Type B pancreatic cell (in vitro differentiated cells): ENCODE measurements at regions not wholly inside any gene's neighbourhood (a gene's known extent, or its start where the extent isn't known, plus 50 kb on each side); places are given as distances from the start of the nearest gene placed in this dataset.

Source experiments
- DNase-seq: peaks from one replicate; pipeline ENCODE4 v3.0.0; 2021; ENCODE audit warnings: mixed read lengths; ENCODE audit not compliant: unreplicated experiment; ENCODE audit errors: extremely low spot score
- H3K27ac Mint-ChIP-seq: 2 replicates; pipeline ENCODE4 v1.8.0; 2021; ENCODE audit warnings: mild to moderate bottlenecking, mixed read lengths
- H3K27me3 Mint-ChIP-seq: 2 replicates; pipeline ENCODE4 v1.8.0; 2021; ENCODE audit warnings: mixed read lengths
- H3K36me3 Mint-ChIP-seq: 2 replicates; pipeline ENCODE4 v1.8.0; 2021; ENCODE audit warnings: mixed read lengths
- H3K4me1 Mint-ChIP-seq: one replicate; pipeline ENCODE4 v1.8.0; 2021; ENCODE audit warnings: mixed read lengths; ENCODE audit not compliant: unreplicated experiment
- H3K4me3 Mint-ChIP-seq: 2 replicates; pipeline ENCODE4 v1.8.0; 2021; ENCODE audit warnings: mild to moderate bottlenecking, mixed read lengths
- H3K9me3 Mint-ChIP-seq: 2 replicates; pipeline ENCODE4 v1.8.0; 2021; ENCODE audit warnings: mixed read lengths
- TF ChIP-seq, protein P1 (sequence below): fragments of 200-600 bp; sonication (generic); conservative IDR thresholded peaks from 2 replicates; pipeline ENCODE4 v1.5.0; 2021; ENCODE audit warnings: antibody characterized with exemption, mild to moderate bottlenecking

DNA sequence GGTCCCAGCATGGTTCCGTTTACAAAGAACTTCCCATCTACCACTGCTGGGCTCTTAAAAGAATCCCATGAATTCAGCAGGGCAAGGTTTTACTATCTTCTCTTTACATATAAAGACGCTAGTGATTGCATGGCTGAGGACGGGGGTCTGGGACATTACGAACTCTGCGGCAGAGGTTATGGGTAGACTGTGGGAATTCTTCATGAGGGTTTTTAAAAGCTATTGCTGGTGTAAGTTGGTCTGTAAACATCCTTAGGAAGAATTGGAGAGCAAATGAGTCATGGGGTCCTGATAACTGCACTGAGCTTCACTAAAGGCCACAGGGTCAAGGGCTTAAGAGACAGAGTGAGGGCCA is 53.1 kb upstream of the TMEM72 start:
- TF ChIP-seq, protein P1, sequence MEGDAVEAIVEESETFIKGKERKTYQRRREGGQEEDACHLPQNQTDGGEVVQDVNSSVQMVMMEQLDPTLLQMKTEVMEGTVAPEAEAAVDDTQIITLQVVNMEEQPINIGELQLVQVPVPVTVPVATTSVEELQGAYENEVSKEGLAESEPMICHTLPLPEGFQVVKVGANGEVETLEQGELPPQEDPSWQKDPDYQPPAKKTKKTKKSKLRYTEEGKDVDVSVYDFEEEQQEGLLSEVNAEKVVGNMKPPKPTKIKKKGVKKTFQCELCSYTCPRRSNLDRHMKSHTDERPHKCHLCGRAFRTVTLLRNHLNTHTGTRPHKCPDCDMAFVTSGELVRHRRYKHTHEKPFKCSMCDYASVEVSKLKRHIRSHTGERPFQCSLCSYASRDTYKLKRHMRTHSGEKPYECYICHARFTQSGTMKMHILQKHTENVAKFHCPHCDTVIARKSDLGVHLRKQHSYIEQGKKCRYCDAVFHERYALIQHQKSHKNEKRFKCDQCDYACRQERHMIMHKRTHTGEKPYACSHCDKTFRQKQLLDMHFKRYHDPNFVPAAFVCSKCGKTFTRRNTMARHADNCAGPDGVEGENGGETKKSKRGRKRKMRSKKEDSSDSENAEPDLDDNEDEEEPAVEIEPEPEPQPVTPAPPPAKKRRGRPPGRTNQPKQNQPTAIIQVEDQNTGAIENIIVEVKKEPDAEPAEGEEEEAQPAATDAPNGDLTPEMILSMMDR = peak; percentile 45
- H3K4me1 Mint-ChIP-seq = peaks cover 25% of the 10 kb centered on the region
- H3K4me3 Mint-ChIP-seq = no peak overlapping the region
- H3K9me3 Mint-ChIP-seq = no peaks in the 10 kb centered on the region
- H3K27me3 Mint-ChIP-seq = peaks cover 19% of the 10 kb centered on the region
- no peak overlapping the region for H3K27ac Mint-ChIP-seq
- H3K36me3 Mint-ChIP-seq = no peaks in the 10 kb centered on the region
- peak; percentile 39 for DNase-seq

DNA sequence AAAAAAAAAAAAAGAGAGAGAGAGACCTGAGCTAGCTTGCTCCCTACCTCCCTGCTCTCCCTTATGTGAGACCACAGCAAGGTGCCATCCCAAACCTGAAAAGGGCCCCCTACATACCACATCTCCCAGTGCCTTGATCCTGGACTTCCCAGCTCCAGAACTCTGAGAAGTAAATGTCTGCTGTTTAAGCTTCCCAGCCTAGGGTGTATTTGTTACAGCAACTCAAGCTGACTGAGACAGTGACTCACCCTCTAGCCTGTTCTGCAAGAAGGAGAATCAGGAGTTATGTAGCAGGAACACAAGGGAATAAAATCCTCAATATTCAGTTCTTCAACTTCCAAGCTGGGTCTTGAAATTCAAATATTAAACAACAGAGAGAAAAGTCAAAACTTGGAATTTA is 52.1 kb upstream of the TMEM72 start:
- H3K4me1 Mint-ChIP-seq = peaks cover 27% of the 10 kb centered on the region

DNA sequence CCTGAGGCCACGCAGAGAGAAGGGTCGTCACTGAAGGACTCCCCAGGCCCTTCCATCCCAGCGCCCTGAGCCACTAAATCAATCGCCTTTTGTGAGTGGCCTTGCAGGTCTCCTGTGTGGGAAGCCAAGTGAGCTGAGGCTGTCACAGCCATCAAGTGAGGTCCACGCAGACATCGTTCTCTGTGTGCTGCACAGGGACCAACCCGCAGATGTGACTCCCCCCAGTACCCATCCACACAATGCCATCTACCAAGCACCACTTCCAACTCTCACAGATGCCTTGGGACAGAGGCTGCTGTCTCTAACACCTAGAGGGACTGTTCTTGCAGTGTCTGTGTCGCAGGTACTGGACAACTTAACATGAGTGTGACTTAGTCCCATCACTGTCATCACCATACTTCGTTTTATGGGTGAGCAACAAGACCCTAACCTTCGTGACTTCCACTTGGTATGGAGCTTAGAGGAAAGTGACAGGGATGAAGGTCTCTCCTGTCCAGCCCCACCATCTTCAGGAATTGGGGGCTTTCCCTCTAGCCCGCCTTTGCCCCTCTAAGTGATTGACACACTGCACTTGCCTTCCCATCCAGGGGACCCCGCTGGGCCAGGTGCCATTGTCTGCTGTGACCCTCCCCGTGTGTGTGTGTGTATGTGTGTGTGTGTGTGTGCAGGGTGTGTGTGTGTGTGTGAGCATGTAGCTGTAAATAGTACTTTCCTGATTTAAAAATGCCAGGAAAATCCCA is 51.4 kb upstream of the TMEM72 start:
- Mint-ChIP-seq H3K36me3 (no peaks in the 10 kb centered on the region), H3K4me1 (peaks cover 21% of the 10 kb centered on the region)
- TF ChIP-seq, protein P1 = no peak

More for the DNA sequence above, 52.1 kb upstream of the TMEM72 start:
- Mint-ChIP-seq H3K27ac (no peak overlapping the region), H3K4me3 (no peak overlapping the region), H3K36me3 (no peaks in the 10 kb centered on the region), H3K27me3 (peaks cover 25% of the 10 kb centered on the region), H3K9me3 (no peaks in the 10 kb centered on the region)
- TF ChIP-seq, protein P1 = no peak
- DNase-seq = no peak

DNA sequence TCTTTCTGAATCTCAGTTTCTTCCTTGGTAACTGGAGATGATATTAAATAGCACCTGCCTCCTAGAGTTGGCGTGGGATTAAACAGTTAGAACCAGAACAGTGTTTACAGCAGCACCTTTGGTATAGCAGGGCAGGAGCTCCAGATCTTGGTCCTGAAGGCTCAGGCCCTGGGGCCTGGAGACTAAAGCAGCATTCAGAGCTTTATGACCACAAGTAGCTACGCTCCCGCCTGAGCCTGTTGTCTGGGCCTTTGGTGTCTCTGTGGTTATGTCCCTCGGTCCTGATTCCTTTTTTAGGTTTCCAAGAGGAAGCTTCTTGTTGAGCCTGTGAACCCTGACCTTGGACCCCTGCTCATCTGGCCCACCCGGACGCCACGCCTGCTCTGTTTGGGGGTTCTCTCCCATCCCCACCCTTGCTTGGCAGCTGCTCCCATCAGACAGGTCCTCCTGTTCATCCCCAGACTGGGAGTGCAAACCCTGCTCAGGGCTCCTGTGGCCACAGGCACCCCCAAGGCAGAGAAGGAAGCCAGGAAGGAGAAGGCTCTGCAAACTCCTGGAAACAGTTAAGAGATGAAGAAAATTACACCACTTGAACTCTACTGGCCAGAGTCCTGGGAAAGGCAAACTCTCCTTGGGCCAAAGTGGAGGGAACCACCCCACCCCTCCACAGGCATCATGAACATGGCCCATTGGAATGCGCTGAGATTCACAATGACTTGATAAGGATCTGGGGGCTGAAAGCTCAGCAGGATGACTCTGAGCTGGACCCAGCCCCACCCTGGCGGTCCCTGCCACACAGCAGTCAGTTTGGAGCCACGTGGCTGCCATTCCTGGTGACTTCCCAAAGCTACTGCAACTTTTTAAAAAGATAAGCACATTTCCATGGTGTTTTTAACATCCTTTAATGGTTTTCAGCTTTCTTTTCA is 50.1 kb upstream of the TMEM72 start:
- Mint-ChIP-seq H3K4me3 (no peak overlapping the region), H3K36me3 (no peaks in the 10 kb centered on the region), H3K27ac (no peak overlapping the region), H3K9me3 (no peaks in the 10 kb centered on the region), H3K27me3 (peaks cover 22% of the 10 kb centered on the region), H3K4me1 (peaks cover 25% of the 10 kb centered on the region)
- TF ChIP-seq, protein P1 = no peak
- peak; percentile 40 for DNase-seq

More for the DNA sequence above, 51.4 kb upstream of the TMEM72 start:
- Mint-ChIP-seq H3K9me3 (no peaks in the 10 kb centered on the region), H3K27ac (no peak overlapping the region), H3K4me3 (no peak overlapping the region), H3K27me3 (peaks cover 22% of the 10 kb centered on the region)
- DNase-seq = peak; percentile 47
